ENCODE measurements at regions not wholly inside any gene's neighbourhood (a gene's known extent, or its start where the extent isn't known, plus 50 kb on each side); places are given as distances from the start of the nearest gene placed in this dataset.
"Not testable (repeated sequence)": the region's sequence is repeated elsewhere in the genome, so short reads cannot be mapped to it uniquely, and the experiment has no call there.

GRCh38 chr7:32741853-32742476 lies 149.6 kb downstream of the KBTBD2 start:
- not testable (repeated sequence) for H3K9me3 Mint-ChIP-seq (ENCODE audit: low read depth); H3K36me3 Mint-ChIP-seq; H3K27ac Mint-ChIP-seq; H3K4me1 Mint-ChIP-seq (ENCODE audit: low read depth); H3K4me3 Mint-ChIP-seq; H3K27me3 Mint-ChIP-seq

GRCh38 chr7:32739749-32740148 lies 151.8 kb downstream of the KBTBD2 start:
- H3K27me3 Mint-ChIP-seq; H3K36me3 Mint-ChIP-seq; H3K4me3 Mint-ChIP-seq; H3K27ac Mint-ChIP-seq; H3K9me3 Mint-ChIP-seq (ENCODE audit: low read depth); H3K4me1 Mint-ChIP-seq (ENCODE audit: low read depth): not testable (repeated sequence)

- not testable (repeated sequence) for H3K27me3 Mint-ChIP-seq; H3K4me1 Mint-ChIP-seq (ENCODE audit: low read depth); H3K27ac Mint-ChIP-seq; H3K4me3 Mint-ChIP-seq; H3K9me3 Mint-ChIP-seq (ENCODE audit: low read depth); H3K36me3 Mint-ChIP-seq
Observed at GRCh38 chr7:32738390-32738789, 153.2 kb downstream of the KBTBD2 start.

- H3K27me3 Mint-ChIP-seq; H3K4me3 Mint-ChIP-seq; H3K27ac Mint-ChIP-seq; H3K36me3 Mint-ChIP-seq; H3K9me3 Mint-ChIP-seq (ENCODE audit: low read depth); H3K4me1 Mint-ChIP-seq (ENCODE audit: low read depth): not testable (repeated sequence)
Observed at GRCh38 chr7:32732767-32733166, 158.8 kb downstream of the KBTBD2 start.

GRCh38 chr7:32729335-32729675 lies 162.3 kb downstream of the KBTBD2 start:
- H3K4me1 Mint-ChIP-seq (ENCODE audit: low read depth); H3K27me3 Mint-ChIP-seq; H3K27ac Mint-ChIP-seq; H3K9me3 Mint-ChIP-seq (ENCODE audit: low read depth); H3K36me3 Mint-ChIP-seq: not testable (repeated sequence)
- H3K4me3 Mint-ChIP-seq: peak overlapping the region; percentile 64

- H3K9me3 Mint-ChIP-seq (ENCODE audit: low read depth); H3K36me3 Mint-ChIP-seq; H3K4me1 Mint-ChIP-seq (ENCODE audit: low read depth); H3K27me3 Mint-ChIP-seq; H3K27ac Mint-ChIP-seq: not testable (repeated sequence)
- H3K4me3 Mint-ChIP-seq: peak overlapping the region; percentile 71
Observed at GRCh38 chr7:32728412-32729334, 162.9 kb downstream of the KBTBD2 start.

GRCh38 chr7:32727483-32728411 lies 163.8 kb downstream of the KBTBD2 start:
- H3K4me1 Mint-ChIP-seq (ENCODE audit: low read depth); H3K9me3 Mint-ChIP-seq (ENCODE audit: low read depth); H3K36me3 Mint-ChIP-seq; H3K27ac Mint-ChIP-seq; H3K27me3 Mint-ChIP-seq: not testable (repeated sequence)
- peak overlapping the region; percentile 85 for H3K4me3 Mint-ChIP-seq

GRCh38 chr7:32722837-32723236 lies 168.7 kb downstream of the KBTBD2 start:
- not testable (repeated sequence) for H3K36me3 Mint-ChIP-seq; H3K4me3 Mint-ChIP-seq; H3K27me3 Mint-ChIP-seq; H3K9me3 Mint-ChIP-seq (ENCODE audit: low read depth); H3K4me1 Mint-ChIP-seq (ENCODE audit: low read depth); H3K27ac Mint-ChIP-seq

- H3K9me3 Mint-ChIP-seq (ENCODE audit: low read depth): no peaks in the 10 kb centered on the region
- H3K4me1 Mint-ChIP-seq (ENCODE audit: low read depth): peaks cover 5% of the 10 kb centered on the region
- H3K27me3 Mint-ChIP-seq: no peaks in the 10 kb centered on the region
- H3K36me3 Mint-ChIP-seq: peaks cover 5% of the 10 kb centered on the region
- no peak overlapping the region for H3K4me3 Mint-ChIP-seq
- no peak overlapping the region for H3K27ac Mint-ChIP-seq
Observed at GRCh38 chr7:32694182-32694581, 197.4 kb downstream of the KBTBD2 start.

GRCh38 chr7:32691965-32692815 lies 196.9 kb downstream of the AVL9 start:
- H3K4me3 Mint-ChIP-seq; H3K27ac Mint-ChIP-seq; H3K9me3 Mint-ChIP-seq (ENCODE audit: low read depth); H3K36me3 Mint-ChIP-seq; H3K27me3 Mint-ChIP-seq; H3K4me1 Mint-ChIP-seq (ENCODE audit: low read depth): not testable (repeated sequence)

- not testable (repeated sequence) for H3K9me3 Mint-ChIP-seq (ENCODE audit: low read depth); H3K36me3 Mint-ChIP-seq; H3K4me1 Mint-ChIP-seq (ENCODE audit: low read depth); H3K27ac Mint-ChIP-seq; H3K27me3 Mint-ChIP-seq; H3K4me3 Mint-ChIP-seq
Observed at GRCh38 chr7:32688092-32688491, 192.8 kb downstream of the AVL9 start.

GRCh38 chr7:32681174-32681518 lies 185.9 kb downstream of the AVL9 start:
- peaks cover 7% of the 10 kb centered on the region for H3K4me1 Mint-ChIP-seq (ENCODE audit: low read depth)
- peaks cover 4% of the 10 kb centered on the region for H3K36me3 Mint-ChIP-seq
- H3K9me3 Mint-ChIP-seq (ENCODE audit: low read depth): no peaks in the 10 kb centered on the region
- H3K4me3 Mint-ChIP-seq: no peak overlapping the region
- H3K27ac Mint-ChIP-seq: no peak overlapping the region
- H3K27me3 Mint-ChIP-seq: no peaks in the 10 kb centered on the region

GRCh38 chr7:32680259-32681173 lies 185.2 kb downstream of the AVL9 start:
- H3K36me3 Mint-ChIP-seq: peaks cover 4% of the 10 kb centered on the region
- H3K4me3 Mint-ChIP-seq: no peak overlapping the region
- peaks cover 7% of the 10 kb centered on the region for H3K4me1 Mint-ChIP-seq (ENCODE audit: low read depth)
- no peaks in the 10 kb centered on the region for H3K27me3 Mint-ChIP-seq
- no peaks in the 10 kb centered on the region for H3K9me3 Mint-ChIP-seq (ENCODE audit: low read depth)
- H3K27ac Mint-ChIP-seq: no peak overlapping the region

GRCh38 chr7:32679192-32679591 lies 183.9 kb downstream of the AVL9 start:
- H3K27me3 Mint-ChIP-seq: no peaks in the 10 kb centered on the region
- peaks cover 4% of the 10 kb centered on the region for H3K36me3 Mint-ChIP-seq
- peaks cover 7% of the 10 kb centered on the region for H3K4me1 Mint-ChIP-seq (ENCODE audit: low read depth)
- no peak overlapping the region for H3K27ac Mint-ChIP-seq
- no peak overlapping the region for H3K4me3 Mint-ChIP-seq
- H3K9me3 Mint-ChIP-seq (ENCODE audit: low read depth): no peaks in the 10 kb centered on the region

Data from activated naive CD8-positive, alpha-beta T cell (primary cell).